CD14-positive monocyte (primary cell): ENCODE measurements at regions not wholly inside any gene's neighbourhood (a gene's known extent, or its start where the extent isn't known, plus 50 kb on each side); places are given as distances from the start of the nearest gene placed in this dataset.

ENCODE experiments used
- DNase-seq, 3 donors: peaks; one replicate each; pipeline ENCODE4 v3.0.0-alpha.2; 2011 to 2022
- H2AFZ ChIP-seq: 2 replicates; pipeline ENCODE4 v1.6.0; 2012; ENCODE audit warnings: mild to moderate bottlenecking, low read depth, low read length, inconsistent platforms; ENCODE audit not compliant: insufficient read depth, poor library complexity, severe bottlenecking
- H3K27ac ChIP-seq, 2 donors: 1 replicate in 1 of 2; 2 replicates in 1 of 2; pipeline ENCODE4 v1.5.1; 2012 to 2013; ENCODE audit warnings: low read length in 2 of 2, control low read depth in 1 of 2, inconsistent platforms in 1 of 2, low read depth in 1 of 2, mild to moderate bottlenecking in 1 of 2
- H3K27me3 ChIP-seq, 2 donors: one replicate each; pipeline versions ENCODE4 v1.6.0 to v1.6.1; 2011 to 2013; ENCODE audit warnings: low read length in 2 of 2; ENCODE audit not compliant: control insufficient read depth in 2 of 2, insufficient read depth in 2 of 2
- H3K36me3 ChIP-seq, 2 donors: replicated peaks in 1 of 2; 1 replicate in 1 of 2; 2 replicates in 1 of 2; pipeline versions ENCODE4 v1.5.1 to v1.6.1; 2012 to 2013; ENCODE audit warnings: low read length in 2 of 2, control low read depth in 1 of 2, inconsistent platforms in 1 of 2, mild to moderate bottlenecking in 1 of 2; ENCODE audit not compliant: insufficient read depth in 2 of 2, control insufficient read depth in 1 of 2
- H3K4me1 ChIP-seq, 2 donors: 1 replicate in 1 of 2; 2 replicates in 1 of 2; pipeline versions ENCODE4 v1.5.1 to v1.6.1; 2012 to 2013; ENCODE audit warnings: low read length in 2 of 2, control low read depth in 1 of 2, inconsistent platforms in 1 of 2, mild to moderate bottlenecking in 1 of 2, moderate library complexity in 1 of 2; ENCODE audit not compliant: insufficient read depth in 2 of 2, control insufficient read depth in 1 of 2
- H3K4me2 ChIP-seq: replicated peaks from 2 replicates; pipeline ENCODE3; 2012; ENCODE audit warnings: low read length, moderate library complexity, mild to moderate bottlenecking; ENCODE audit not compliant: poor library complexity, severe bottlenecking; ENCODE audit errors: extremely low read depth
- H3K4me3 ChIP-seq, 3 experiments: fragments of 200-600 bp in 1 of 3; sonication (generic) in 1 of 3; replicated peaks in 1 of 3; 1 replicate in 2 of 3; 2 replicates in 1 of 3; pipeline ENCODE4 v1.5.1; 2011 to 2013; ENCODE audit warnings: low read length in 3 of 3, mild to moderate bottlenecking in 3 of 3, control low read depth in 2 of 3, low read depth in 2 of 3, inconsistent platforms in 1 of 3, moderate library complexity in 1 of 3
- H3K79me2 ChIP-seq: 2 replicates; pipeline ENCODE4 v1.6.0; 2012; ENCODE audit warnings: mild to moderate bottlenecking, control low read depth, inconsistent platforms, low read length, moderate library complexity; ENCODE audit not compliant: insufficient read depth
- H3K9ac ChIP-seq: 2 replicates; pipeline ENCODE4 v1.6.0; 2017; ENCODE audit warnings: low read length, mild to moderate bottlenecking; ENCODE audit not compliant: insufficient read depth, poor library complexity, severe bottlenecking
- H3K9me3 ChIP-seq, 2 donors: replicated peaks in 1 of 2; 1 replicate in 1 of 2; 2 replicates in 1 of 2; pipeline versions ENCODE4 v1.5.1 to v1.6.1; 2012 to 2013; ENCODE audit warnings: low read length in 2 of 2, control low read depth in 1 of 2; ENCODE audit not compliant: control insufficient read depth in 1 of 2, insufficient read depth in 1 of 2
- H4K20me1 ChIP-seq: 2 replicates; pipeline ENCODE4 v1.6.0; 2012; ENCODE audit warnings: mild to moderate bottlenecking, low read length, control low read depth, moderate library complexity; ENCODE audit not compliant: insufficient read depth
- H3K27ac Mint-ChIP-seq, 7 donors: one replicate each; pipeline ENCODE4 v1.8.0; 2020; ENCODE audit warnings: mild to moderate bottlenecking in 7 of 7, mixed read lengths in 7 of 7, moderate library complexity in 6 of 7, inconsistent platforms in 2 of 7
- H3K27me3 Mint-ChIP-seq, 3 donors: one replicate each; pipeline ENCODE4 v1.8.0; 2021 to 2022; ENCODE audit warnings: low read depth in 3 of 3, mild to moderate bottlenecking in 3 of 3, mixed read lengths in 3 of 3, moderate library complexity in 3 of 3, inconsistent platforms in 1 of 3
- H3K36me3 Mint-ChIP-seq, 2 donors: one replicate each; pipeline ENCODE4 v1.8.0; 2020; ENCODE audit warnings: mixed read lengths in 2 of 2, inconsistent platforms in 1 of 2, mild to moderate bottlenecking in 1 of 2
- H3K4me1 Mint-ChIP-seq: one replicate; pipeline ENCODE4 v1.8.0; 2020; ENCODE audit warnings: mild to moderate bottlenecking, mixed read lengths
- H3K4me3 Mint-ChIP-seq, 2 donors: one replicate each; pipeline ENCODE4 v1.8.0; 2020; ENCODE audit warnings: mild to moderate bottlenecking in 2 of 2, mixed read lengths in 2 of 2, moderate library complexity in 1 of 2
- H3K9me3 Mint-ChIP-seq, 7 donors: one replicate each; pipeline ENCODE4 v1.8.0; 2020 to 2022; ENCODE audit warnings: mixed read lengths in 7 of 7, mild to moderate bottlenecking in 6 of 7, moderate library complexity in 6 of 7, inconsistent platforms in 2 of 7
- WGBS: methylation state at CpG from one replicate; pipeline ENCODE4 v1.1.5; 2013; ENCODE audit warnings: missing lambda C conversion rate; ENCODE audit not compliant: insufficient coverage; 5-methylcytosine and 5-hydroxymethylcytosine counted together
- intact Hi-C, 2 donors: fragments of 100-400 bp; cut with micrococcal nuclease; formaldehyde crosslinking; loops; one replicate each; pipeline versions ENCODE4 v1.15.0 to v1.15.1; 2023
- TF ChIP-seq, protein P1 (sequence below): fragments of 200-600 bp; IDR thresholded peaks from one replicate; pipeline ENCODE4 v1.8.0; 2022; ENCODE audit warnings: antibody characterized with exemption, mild to moderate bottlenecking

DNA sequence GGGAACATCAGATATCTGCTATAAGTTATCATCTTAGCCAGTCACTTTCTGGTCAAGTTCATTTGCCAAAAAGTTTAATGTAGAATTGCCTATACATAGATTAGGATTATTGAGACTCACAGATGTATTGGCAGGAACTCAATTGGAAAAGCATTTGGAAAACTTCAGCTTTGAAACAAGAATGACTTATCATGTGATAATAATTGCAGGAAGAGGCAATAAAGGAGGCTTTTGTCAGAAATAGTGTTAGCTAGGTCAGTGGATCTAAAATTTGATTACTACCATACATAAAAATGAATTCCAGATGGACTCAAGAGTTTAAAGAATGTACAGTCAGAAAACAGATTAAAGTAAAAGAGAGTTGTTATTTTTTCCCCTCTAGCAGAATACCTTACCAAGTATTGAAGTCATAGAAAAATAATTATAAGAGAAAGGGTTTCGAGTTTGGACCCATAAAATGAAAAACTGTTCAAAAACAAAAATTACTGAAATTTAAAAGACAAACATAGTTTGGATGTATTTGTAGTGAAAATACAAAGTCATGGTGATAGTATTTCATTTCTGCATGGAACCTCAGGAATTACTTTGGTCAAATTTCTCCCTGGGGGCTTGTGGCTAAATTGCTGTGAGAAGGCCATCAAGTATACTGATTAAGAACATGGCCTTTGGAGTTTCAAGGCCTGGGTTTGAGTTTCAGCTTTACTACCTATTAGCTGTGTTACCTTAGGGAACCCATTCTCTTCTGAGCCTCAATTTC lies 159.9 kb downstream of the TMEM38B start:
- H3K9ac ChIP-seq, result no peak overlapping the region
- H3K27ac ChIP-seq, result no peak overlapping the region
- H3K36me3 Mint-ChIP-seq, result no peaks in the 10 kb centered on the region
- H3K4me1 Mint-ChIP-seq, result peaks cover 9% of the 10 kb centered on the region
- no peak overlapping the region for H3K4me2 ChIP-seq
- peaks cover 0 to 3% of the 10 kb centered on the region in 2 donors for H3K9me3 ChIP-seq
- H3K4me3 Mint-ChIP-seq, result no peak overlapping the region
- peaks cover 0 to under 1% (median 0%) of the 10 kb centered on the region in 3 donors for H3K27me3 Mint-ChIP-seq
- peaks cover 0 to 5% of the 10 kb centered on the region in 2 donors for H3K4me1 ChIP-seq
- H3K9me3 Mint-ChIP-seq, result peaks cover 4 to 9% (median 6%) of the 10 kb centered on the region in 7 donors
- H3K27me3 ChIP-seq, result no peaks in the 10 kb centered on the region
- intact Hi-C loops, result loop anchor here in 1 of 2 donors (10.0 kb wide), 1 partner anchor 61 kb away; no protein-coding TSS in a partner anchor
- no CpG with 5 or more reads among the region's 1 CpG for WGBS
- no peaks in the 10 kb centered on the region for H3K36me3 ChIP-seq
- TF ChIP-seq, protein P1, sequence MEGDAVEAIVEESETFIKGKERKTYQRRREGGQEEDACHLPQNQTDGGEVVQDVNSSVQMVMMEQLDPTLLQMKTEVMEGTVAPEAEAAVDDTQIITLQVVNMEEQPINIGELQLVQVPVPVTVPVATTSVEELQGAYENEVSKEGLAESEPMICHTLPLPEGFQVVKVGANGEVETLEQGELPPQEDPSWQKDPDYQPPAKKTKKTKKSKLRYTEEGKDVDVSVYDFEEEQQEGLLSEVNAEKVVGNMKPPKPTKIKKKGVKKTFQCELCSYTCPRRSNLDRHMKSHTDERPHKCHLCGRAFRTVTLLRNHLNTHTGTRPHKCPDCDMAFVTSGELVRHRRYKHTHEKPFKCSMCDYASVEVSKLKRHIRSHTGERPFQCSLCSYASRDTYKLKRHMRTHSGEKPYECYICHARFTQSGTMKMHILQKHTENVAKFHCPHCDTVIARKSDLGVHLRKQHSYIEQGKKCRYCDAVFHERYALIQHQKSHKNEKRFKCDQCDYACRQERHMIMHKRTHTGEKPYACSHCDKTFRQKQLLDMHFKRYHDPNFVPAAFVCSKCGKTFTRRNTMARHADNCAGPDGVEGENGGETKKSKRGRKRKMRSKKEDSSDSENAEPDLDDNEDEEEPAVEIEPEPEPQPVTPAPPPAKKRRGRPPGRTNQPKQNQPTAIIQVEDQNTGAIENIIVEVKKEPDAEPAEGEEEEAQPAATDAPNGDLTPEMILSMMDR, result no peak
- no peaks in the 10 kb centered on the region for H4K20me1 ChIP-seq
- no peak overlapping the region for H3K4me3 ChIP-seq
- no peak overlapping the region for H3K27ac Mint-ChIP-seq
- no peak overlapping the region for H2AFZ ChIP-seq
- no peaks in the 10 kb centered on the region for H3K79me2 ChIP-seq
- no peak for DNase-seq

DNA sequence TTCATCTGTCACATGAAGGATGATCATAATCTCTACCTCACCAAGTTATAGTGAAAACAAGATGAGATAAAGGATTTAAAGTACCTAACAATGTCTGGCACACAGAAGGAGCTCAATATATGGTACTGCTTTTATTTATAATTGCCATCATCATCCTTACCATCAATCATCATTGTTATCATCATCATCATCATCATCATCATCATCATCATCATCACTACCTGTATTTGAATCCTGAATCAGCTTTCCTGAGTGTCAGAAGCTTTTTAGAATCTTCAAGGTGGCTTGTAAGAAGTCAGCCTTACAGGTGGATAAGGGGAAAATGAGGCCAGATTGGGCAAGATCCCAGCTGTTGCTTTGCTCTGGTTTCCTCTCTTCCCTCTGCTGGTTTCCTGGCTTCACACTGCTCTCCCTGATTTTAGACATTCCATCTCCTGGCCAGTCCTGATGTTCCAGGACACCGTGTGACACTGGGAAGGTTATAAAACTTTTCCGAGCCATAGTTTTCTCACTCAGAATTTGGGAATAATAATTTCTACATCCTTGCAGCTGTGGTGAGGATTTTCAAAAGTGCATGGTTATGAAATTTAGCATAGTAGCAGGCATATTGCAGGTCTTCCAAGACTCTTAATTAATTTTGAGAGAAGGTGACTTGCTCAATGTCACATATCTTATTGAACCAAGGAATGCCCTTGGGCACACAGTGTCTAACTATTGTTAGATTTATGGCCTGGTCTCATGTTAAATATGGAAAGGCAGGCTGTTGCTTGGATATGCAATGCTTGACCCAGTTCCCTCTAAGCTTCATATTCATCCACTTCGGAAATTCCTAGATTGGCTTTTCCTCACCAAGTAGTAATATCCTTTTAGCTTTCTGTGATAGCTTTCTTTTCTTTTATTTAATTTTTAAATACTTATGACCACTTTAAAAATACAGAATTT lies 160.7 kb downstream of the TMEM38B start:
- Mint-ChIP-seq H3K27me3 (peaks cover 3 to 4% (median 3%) of the 10 kb centered on the region in 3 donors), H3K4me1 (peaks cover 16% of the 10 kb centered on the region), H3K27ac (no peak overlapping the region), H3K9me3 (peaks cover 4 to 10% (median 7%) of the 10 kb centered on the region in 7 donors), H3K36me3 (no peaks in the 10 kb centered on the region), H3K4me3 (no peak overlapping the region)
- WGBS, result no CpG with 5 or more reads among the region's 3 CpGs
- peaks cover 0 to 9% of the 10 kb centered on the region in 2 donors for H3K4me1 ChIP-seq
- H3K4me3 ChIP-seq, result no peak overlapping the region
- H2AFZ ChIP-seq, result no peak overlapping the region
- no peaks in the 10 kb centered on the region for H3K36me3 ChIP-seq
- TF ChIP-seq, protein P1, result no peak
- H3K9me3 ChIP-seq, result peaks cover 0 to 3% of the 10 kb centered on the region in 2 donors
- H4K20me1 ChIP-seq, result no peaks in the 10 kb centered on the region
- H3K79me2 ChIP-seq, result no peaks in the 10 kb centered on the region
- H3K27ac ChIP-seq, result no peak overlapping the region
- no peaks in the 10 kb centered on the region for H3K27me3 ChIP-seq
- H3K4me2 ChIP-seq, result no peak overlapping the region
- intact Hi-C loops, result loop anchor here in 1 of 2 donors (10.0 kb wide), 1 partner anchor 60 kb away; no protein-coding TSS in a partner anchor
- DNase-seq, result no peak
- no peak overlapping the region for H3K9ac ChIP-seq
